ENCODE measurements at regions not wholly inside any gene's neighbourhood (a gene's known extent, or its start where the extent isn't known, plus 50 kb on each side); places are given as distances from the start of the nearest gene placed in this dataset.

- TF ChIP-seq POLR2AphosphoS5 (IDR thresholded peaks at IDR 0.05; ENCODE audit: low read depth, low read length) (no peak), POLR2A (IDR thresholded peaks at IDR 0.05; ENCODE audit: low read depth, low read length) (no peak), TAF1 (IDR thresholded peaks at IDR 0.05; ENCODE audit: borderline replicate concordance, low read depth, low read length) (no peak)
Observed at GRCh38 chr12:20003252-20003651, 365.1 kb upstream of the PDE3A start.

All from GM12892 (cell line).